Dendritic cell treated with granulocyte-macrophage colony-stimulating factor and Interleukin-4, amounts not matched to agents 40 ng/mL and 50 ng/mL, for 4 days (primary cell): ENCODE measurements at regions not wholly inside any gene's neighbourhood (a gene's known extent, or its start where the extent isn't known, plus 50 kb on each side); places are given as distances from the start of the nearest gene placed in this dataset.

Experiments used
- H3K27ac Mint-ChIP-seq: one replicate; pipeline ENCODE4 v1.8.0; 2022; ENCODE audit warnings: mild to moderate bottlenecking, mixed read lengths
- H3K27me3 Mint-ChIP-seq: one replicate; pipeline ENCODE4 v1.8.0; 2022; ENCODE audit warnings: mild to moderate bottlenecking, mixed read lengths
- H3K36me3 Mint-ChIP-seq: one replicate; pipeline ENCODE4 v1.8.0; 2022; ENCODE audit warnings: low read depth, mixed read lengths
- H3K4me1 Mint-ChIP-seq: one replicate; pipeline ENCODE4 v1.8.0; 2022; ENCODE audit warnings: low read depth, mixed read lengths
- H3K4me3 Mint-ChIP-seq: one replicate; pipeline ENCODE4 v1.8.0; 2022; ENCODE audit warnings: mild to moderate bottlenecking, moderate library complexity, mixed read lengths
- H3K9me3 Mint-ChIP-seq: one replicate; pipeline ENCODE4 v1.8.0; 2022; ENCODE audit warnings: mixed read lengths
- intact Hi-C: fragments of 100-400 bp; cut with micrococcal nuclease; formaldehyde crosslinking; loops from one replicate; pipeline ENCODE4 v1.15.0; 2022

- intact Hi-C loops = no loop called here
- no peak overlapping the region for H3K4me3 Mint-ChIP-seq
- H3K4me1 Mint-ChIP-seq = no peaks in the 10 kb centered on the region
- H3K9me3 Mint-ChIP-seq = peaks cover 33% of the 10 kb centered on the region
- H3K27ac Mint-ChIP-seq = no peak overlapping the region
- H3K36me3 Mint-ChIP-seq = no peaks in the 10 kb centered on the region
- H3K27me3 Mint-ChIP-seq = no peaks in the 10 kb centered on the region
These were observed 691.7 kb upstream of the SEMA6A start for GRCh38 chr5:117266280-117266679.

- no peaks in the 10 kb centered on the region for H3K36me3 Mint-ChIP-seq
- H3K4me1 Mint-ChIP-seq = no peaks in the 10 kb centered on the region
- H3K9me3 Mint-ChIP-seq = peaks cover 33% of the 10 kb centered on the region
- no peaks in the 10 kb centered on the region for H3K27me3 Mint-ChIP-seq
- H3K4me3 Mint-ChIP-seq = no peak overlapping the region
- intact Hi-C loops = no loop called here
- no peak overlapping the region for H3K27ac Mint-ChIP-seq
These were observed 688.6 kb upstream of the SEMA6A start for GRCh38 chr5:117263231-117263630.

- no peaks in the 10 kb centered on the region for H3K36me3 Mint-ChIP-seq
- peaks cover 33% of the 10 kb centered on the region for H3K9me3 Mint-ChIP-seq
- intact Hi-C loops = no loop called here
- H3K27ac Mint-ChIP-seq = no peak overlapping the region
- H3K4me3 Mint-ChIP-seq = no peak overlapping the region
- no peaks in the 10 kb centered on the region for H3K27me3 Mint-ChIP-seq
- no peaks in the 10 kb centered on the region for H3K4me1 Mint-ChIP-seq
These were observed 688.0 kb upstream of the SEMA6A start for GRCh38 chr5:117262572-117263131.

- intact Hi-C loops = no loop called here
- H3K4me1 Mint-ChIP-seq = no peaks in the 10 kb centered on the region
These were observed 687.4 kb upstream of the SEMA6A start for GRCh38 chr5:117261948-117262571.

GRCh38 chr5:117255211-117256027 lies 680.8 kb upstream of the SEMA6A start:
- Mint-ChIP-seq H3K36me3 (no peaks in the 10 kb centered on the region), H3K4me3 (no peak overlapping the region), H3K4me1 (no peaks in the 10 kb centered on the region), H3K27me3 (no peaks in the 10 kb centered on the region), H3K27ac (no peak overlapping the region), H3K9me3 (no peaks in the 10 kb centered on the region)
- intact Hi-C loops = no loop called here

More at GRCh38 chr5:117261948-117262571, 687.4 kb upstream of the SEMA6A start:
- no peak overlapping the region for H3K4me3 Mint-ChIP-seq
- H3K27me3 Mint-ChIP-seq = no peaks in the 10 kb centered on the region
- H3K27ac Mint-ChIP-seq = no peak overlapping the region
- peaks cover 33% of the 10 kb centered on the region for H3K9me3 Mint-ChIP-seq
- H3K36me3 Mint-ChIP-seq = no peaks in the 10 kb centered on the region

- H3K4me1 Mint-ChIP-seq = no peaks in the 10 kb centered on the region
- no peak overlapping the region for H3K4me3 Mint-ChIP-seq
- intact Hi-C loops = no loop called here
- no peaks in the 10 kb centered on the region for H3K9me3 Mint-ChIP-seq
- no peaks in the 10 kb centered on the region for H3K36me3 Mint-ChIP-seq
- H3K27me3 Mint-ChIP-seq = no peaks in the 10 kb centered on the region
- H3K27ac Mint-ChIP-seq = no peak overlapping the region
These were observed 677.9 kb upstream of the SEMA6A start for GRCh38 chr5:117252566-117252965.

GRCh38 chr5:117249086-117249815 lies 674.6 kb upstream of the SEMA6A start:
- intact Hi-C loops = no loop called here
- H3K27ac Mint-ChIP-seq = no peak overlapping the region
- H3K9me3 Mint-ChIP-seq = no peaks in the 10 kb centered on the region
- no peaks in the 10 kb centered on the region for H3K27me3 Mint-ChIP-seq
- H3K4me1 Mint-ChIP-seq = no peaks in the 10 kb centered on the region
- no peak overlapping the region for H3K4me3 Mint-ChIP-seq
- H3K36me3 Mint-ChIP-seq = no peaks in the 10 kb centered on the region

- intact Hi-C loops = no loop called here
- Mint-ChIP-seq H3K4me1 (no peaks in the 10 kb centered on the region), H3K36me3 (no peaks in the 10 kb centered on the region), H3K27ac (no peak overlapping the region), H3K4me3 (no peak overlapping the region), H3K9me3 (peaks cover 13% of the 10 kb centered on the region), H3K27me3 (no peaks in the 10 kb centered on the region)
These were observed 671.8 kb upstream of the SEMA6A start for GRCh38 chr5:117246424-117246823.

GRCh38 chr5:117245130-117245529 lies 670.5 kb upstream of the SEMA6A start:
- no peaks in the 10 kb centered on the region for H3K27me3 Mint-ChIP-seq
- intact Hi-C loops = no loop called here
- H3K4me1 Mint-ChIP-seq = no peaks in the 10 kb centered on the region
- no peak overlapping the region for H3K4me3 Mint-ChIP-seq
- H3K27ac Mint-ChIP-seq = no peak overlapping the region
- no peaks in the 10 kb centered on the region for H3K36me3 Mint-ChIP-seq
- H3K9me3 Mint-ChIP-seq = peaks cover 23% of the 10 kb centered on the region

- Mint-ChIP-seq H3K27ac (no peak overlapping the region), H3K36me3 (no peaks in the 10 kb centered on the region), H3K9me3 (peaks cover 24% of the 10 kb centered on the region), H3K27me3 (no peaks in the 10 kb centered on the region), H3K4me1 (no peaks in the 10 kb centered on the region), H3K4me3 (no peak overlapping the region)
- intact Hi-C loops = no loop called here
These were observed 667.4 kb upstream of the SEMA6A start for GRCh38 chr5:117242028-117242427.

- H3K4me1 Mint-ChIP-seq = no peaks in the 10 kb centered on the region
- peaks cover 24% of the 10 kb centered on the region for H3K9me3 Mint-ChIP-seq
- H3K36me3 Mint-ChIP-seq = no peaks in the 10 kb centered on the region
- no peak overlapping the region for H3K27ac Mint-ChIP-seq
- intact Hi-C loops = no loop called here
- H3K4me3 Mint-ChIP-seq = no peak overlapping the region
- no peaks in the 10 kb centered on the region for H3K27me3 Mint-ChIP-seq
These were observed 662.3 kb upstream of the SEMA6A start for GRCh38 chr5:117236941-117237340.

- intact Hi-C loops = no loop called here
- Mint-ChIP-seq H3K27ac (no peak overlapping the region), H3K27me3 (no peaks in the 10 kb centered on the region), H3K9me3 (peaks cover 23% of the 10 kb centered on the region), H3K4me1 (no peaks in the 10 kb centered on the region), H3K4me3 (no peak overlapping the region), H3K36me3 (no peaks in the 10 kb centered on the region)
These were observed 661.2 kb upstream of the SEMA6A start for GRCh38 chr5:117235786-117236185.

GRCh38 chr5:117230375-117230774 lies 655.8 kb upstream of the SEMA6A start:
- peaks cover 16% of the 10 kb centered on the region for H3K9me3 Mint-ChIP-seq
- no peaks in the 10 kb centered on the region for H3K36me3 Mint-ChIP-seq
- no peaks in the 10 kb centered on the region for H3K4me1 Mint-ChIP-seq
- no peak overlapping the region for H3K4me3 Mint-ChIP-seq
- H3K27me3 Mint-ChIP-seq = no peaks in the 10 kb centered on the region
- H3K27ac Mint-ChIP-seq = no peak overlapping the region
- intact Hi-C loops = no loop called here

- no peaks in the 10 kb centered on the region for H3K4me1 Mint-ChIP-seq
- H3K27ac Mint-ChIP-seq = no peak overlapping the region
- H3K36me3 Mint-ChIP-seq = no peaks in the 10 kb centered on the region
- H3K9me3 Mint-ChIP-seq = peaks cover 15% of the 10 kb centered on the region
- no peak overlapping the region for H3K4me3 Mint-ChIP-seq
- intact Hi-C loops = no loop called here
- H3K27me3 Mint-ChIP-seq = no peaks in the 10 kb centered on the region
These were observed 646.1 kb upstream of the SEMA6A start for GRCh38 chr5:117220730-117221129.
